SK-N-SH (cell line): ENCODE measurements at regions not wholly inside any gene's neighbourhood (a gene's known extent, or its start where the extent isn't known, plus 50 kb on each side); places are given as distances from the start of the nearest gene placed in this dataset.

Experiments
- CTCF ChIA-PET: fragments of 300-600, 350-600 bp; formaldehyde crosslinking; extraction: SDS; loops from one replicate; lab custom pipeline; 2021; lab: Yijun Ruan, JAX
- POLR2A ChIA-PET: fragments of 350-600 bp; sonication (Branson Sonifier 250); formaldehyde crosslinking; extraction: SDS; loops from one replicate; lab custom pipeline; 2020; ENCODE audit warnings: antibody characterized with exemption, inconsistent platforms; lab: Yijun Ruan, JAX
- DNase-seq: peaks from one replicate; pipeline ENCODE4 v3.0.0; 2012
- H2AFZ ChIP-seq: fragments of 200-600 bp; sonication (generic); 2 replicates; pipeline ENCODE4 v1.8.1; 2016; ENCODE audit warnings: antibody characterized with exemption, mild to moderate bottlenecking, low read depth
- H3F3A ChIP-seq: fragments of 200-600 bp; sonication (generic); replicated peaks from 2 replicates; pipeline ENCODE3; 2016; ENCODE audit warnings: antibody characterized with exemption, mild to moderate bottlenecking; ENCODE audit not compliant: insufficient read depth
- H3K27ac ChIP-seq, 2 experiments: fragments of 200-500 bp in 1 of 2; fragments of 200-600 bp in 1 of 2; sonication (Bioruptor generic) in 1 of 2; sonication (generic), shearing (Covaris generic) in 1 of 2; 2 replicates each; pipeline versions ENCODE4 v1.5.1 to v1.6.1; 2014 to 2016; ENCODE audit warnings: low read depth in 2 of 2, inconsistent platforms in 1 of 2, low read length in 1 of 2, mild to moderate bottlenecking in 1 of 2, mixed read lengths in 1 of 2
- H3K27me3 ChIP-seq: fragments of 200-600 bp; sonication (generic), shearing (Covaris generic); 2 replicates; pipeline ENCODE4 v1.6.1; 2016; ENCODE audit warnings: mixed run types; ENCODE audit not compliant: insufficient read depth
- H3K36me3 ChIP-seq, 2 experiments: fragments of 200-500 bp in 1 of 2; fragments of 200-600 bp in 1 of 2; sonication (Bioruptor generic) in 1 of 2; sonication (generic) in 1 of 2; replicated peaks in 1 of 2; 2 replicates each; pipeline versions ENCODE3 to v1.5.1; 2014 to 2016; ENCODE audit warnings: low read length in 1 of 2, mild to moderate bottlenecking in 1 of 2; ENCODE audit not compliant: insufficient read depth in 2 of 2, control insufficient read depth in 1 of 2
- H3K4me1 ChIP-seq, 2 experiments: fragments of 200-500 bp in 1 of 2; fragments of 200-600 bp in 1 of 2; sonication (Bioruptor generic) in 1 of 2; sonication (generic), shearing (Covaris generic) in 1 of 2; 2 replicates each; pipeline versions ENCODE4 v1.5.1 to v1.6.1; 2014 to 2016; ENCODE audit warnings: low read depth in 1 of 2, low read length in 1 of 2, mixed run types in 1 of 2; ENCODE audit not compliant: insufficient read depth in 2 of 2, control insufficient read depth in 1 of 2
- H3K4me2 ChIP-seq: fragments of 200-600 bp; sonication (generic), shearing (Covaris generic); 2 replicates; pipeline ENCODE4 v1.6.1; 2017; ENCODE audit warnings: mixed run types
- H3K4me3 ChIP-seq, 2 experiments: fragments of 200-500 bp in 1 of 2; fragments of 200-600 bp in 1 of 2; sonication (Bioruptor generic) in 1 of 2; sonication (generic), shearing (Covaris generic) in 1 of 2; 2 replicates each; pipeline versions ENCODE4 v1.5.1 to v1.8.1; 2014 to 2016; ENCODE audit warnings: low read depth in 2 of 2, inconsistent platforms in 1 of 2, low read length in 1 of 2, mild to moderate bottlenecking in 1 of 2, mixed read lengths in 1 of 2, moderate library complexity in 1 of 2
- H3K79me2 ChIP-seq: fragments of 200-600 bp; sonication (generic); 2 replicates; pipeline ENCODE4 v1.8.1; 2017; ENCODE audit warnings: mild to moderate bottlenecking; ENCODE audit not compliant: insufficient read depth
- H3K9ac ChIP-seq: fragments of 200-600 bp; sonication (generic); 2 replicates; pipeline ENCODE4 v1.6.1; 2017; ENCODE audit warnings: mixed run types
- H3K9me2 ChIP-seq: fragments of 200-600 bp; sonication (generic); 2 replicates; pipeline ENCODE4 v1.6.1; 2017; ENCODE audit warnings: mixed run types
- H3K9me3 ChIP-seq: fragments of 200-600 bp; sonication (generic); 2 replicates; pipeline ENCODE4 v1.6.1; 2017; ENCODE audit warnings: mixed run types, mild to moderate bottlenecking, moderate library complexity
- H4K20me1 ChIP-seq: fragments of 200-600 bp; sonication (generic); 2 replicates; pipeline ENCODE4 v1.6.1; 2017; ENCODE audit warnings: mild to moderate bottlenecking, mixed run types; ENCODE audit not compliant: insufficient read depth
- CHD2 ChIP-seq: fragments of 150-350 bp; IDR thresholded peaks from 2 replicates; pipeline ENCODE4 v1.6.1; 2018; ENCODE audit warnings: low read length; ENCODE audit not compliant: partially characterized antibody
- EZH2phosphoT487 ChIP-seq: fragments of 200-600 bp; sonication (generic); IDR thresholded peaks from 2 replicates; pipeline ENCODE4 v1.6.1; 2017; ENCODE audit warnings: low read depth, mixed run types, mild to moderate bottlenecking, antibody characterized with exemption, moderate library complexity, borderline replicate concordance
- FOSL2 ChIP-seq: IDR thresholded peaks from 2 replicates; pipeline ENCODE4 v1.4.0; 2012; ENCODE audit warnings: low read depth, mild to moderate bottlenecking, moderate library complexity, borderline replicate concordance
- GATA2 ChIP-seq: sonication (generic); formaldehyde crosslinking; IDR thresholded peaks from 2 replicates; pipeline ENCODE4 v1.5.0; 2020; ENCODE audit warnings: mild to moderate bottlenecking, missing genetic modification reagents
- MXI1 ChIP-seq: IDR thresholded peaks from 2 replicates; pipeline ENCODE4 v1.6.1; 2012; ENCODE audit warnings: mild to moderate bottlenecking, low read depth, low read length, improper control_type of control experiment
- NFIC ChIP-seq: IDR thresholded peaks from 2 replicates; pipeline ENCODE4 v1.4.0; 2012; ENCODE audit warnings: borderline replicate concordance
- NRF1 ChIP-seq: IDR thresholded peaks from 2 replicates; pipeline ENCODE4 v1.6.1; 2012; ENCODE audit warnings: low read depth, mild to moderate bottlenecking, low read length
- POLR2AphosphoS5 ChIP-seq: IDR thresholded peaks from 2 replicates; pipeline ENCODE4 v1.6.1; 2012; ENCODE audit warnings: low read depth, low read length
- RXRA ChIP-seq: IDR thresholded peaks from 2 replicates; pipeline ENCODE4 v1.4.0; 2012; ENCODE audit warnings: low read depth, mild to moderate bottlenecking, borderline replicate concordance
- SIN3A ChIP-seq: IDR thresholded peaks from 2 replicates; pipeline ENCODE4 v1.6.1; 2012; ENCODE audit warnings: low read depth, mild to moderate bottlenecking, low read length, moderate library complexity, borderline replicate concordance
- TAF1 ChIP-seq: IDR thresholded peaks from 2 replicates; pipeline ENCODE4 v1.6.1; 2012; ENCODE audit warnings: low read depth, mild to moderate bottlenecking, low read length, moderate library complexity, borderline replicate concordance
- TF ChIP-seq, protein P1 (sequence below): IDR thresholded peaks from 2 replicates; pipeline ENCODE4 v1.4.0; 2012; ENCODE audit warnings: low read depth, borderline replicate concordance
- TF ChIP-seq, protein P2 (sequence below): IDR thresholded peaks from 2 replicates; pipeline ENCODE4 v1.6.1; 2012; ENCODE audit warnings: mild to moderate bottlenecking, low read depth, low read length, moderate library complexity
- TF ChIP-seq, protein P3 (sequence below): fragments of 150-350 bp; IDR thresholded peaks from 2 replicates; pipeline ENCODE4 v1.6.1; 2017; ENCODE audit warnings: antibody characterized with exemption, low read length, low read depth, borderline replicate concordance
- TF ChIP-seq, protein P4 (sequence below): IDR thresholded peaks from 2 replicates; pipeline ENCODE4 v1.4.0; 2012; ENCODE audit warnings: low read depth, borderline replicate concordance

- Histone ChIP-seq H3K4me1 (no peaks in the 10 kb centered on the region), H3K9me3 (no peaks in the 10 kb centered on the region), H3K27me3 (no peaks in the 10 kb centered on the region), H3K27ac (no peak overlapping the region), H3F3A (no peaks in the 10 kb centered on the region), H3K4me2 (no peak overlapping the region), H3K36me3 (no peaks in the 10 kb centered on the region), H3K4me3 (no peak overlapping the region), H3K79me2 (no peaks in the 10 kb centered on the region), H3K9me2 (no peaks in the 10 kb centered on the region), H2AFZ (no peak overlapping the region), H3K9ac (no peak overlapping the region), H4K20me1 (no peaks in the 10 kb centered on the region)
- no peak for DNase-seq
- POLR2A ChIA-PET: no interaction called here
- no peak for TF ChIP-seq TAF1
- no peak for TF ChIP-seq FOSL2
- TF ChIP-seq, protein P1, sequence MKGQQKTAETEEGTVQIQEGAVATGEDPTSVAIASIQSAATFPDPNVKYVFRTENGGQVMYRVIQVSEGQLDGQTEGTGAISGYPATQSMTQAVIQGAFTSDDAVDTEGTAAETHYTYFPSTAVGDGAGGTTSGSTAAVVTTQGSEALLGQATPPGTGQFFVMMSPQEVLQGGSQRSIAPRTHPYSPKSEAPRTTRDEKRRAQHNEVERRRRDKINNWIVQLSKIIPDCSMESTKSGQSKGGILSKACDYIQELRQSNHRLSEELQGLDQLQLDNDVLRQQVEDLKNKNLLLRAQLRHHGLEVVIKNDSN: no peak
- no peak for TF ChIP-seq EZH2phosphoT487
- TF ChIP-seq, protein P2, sequence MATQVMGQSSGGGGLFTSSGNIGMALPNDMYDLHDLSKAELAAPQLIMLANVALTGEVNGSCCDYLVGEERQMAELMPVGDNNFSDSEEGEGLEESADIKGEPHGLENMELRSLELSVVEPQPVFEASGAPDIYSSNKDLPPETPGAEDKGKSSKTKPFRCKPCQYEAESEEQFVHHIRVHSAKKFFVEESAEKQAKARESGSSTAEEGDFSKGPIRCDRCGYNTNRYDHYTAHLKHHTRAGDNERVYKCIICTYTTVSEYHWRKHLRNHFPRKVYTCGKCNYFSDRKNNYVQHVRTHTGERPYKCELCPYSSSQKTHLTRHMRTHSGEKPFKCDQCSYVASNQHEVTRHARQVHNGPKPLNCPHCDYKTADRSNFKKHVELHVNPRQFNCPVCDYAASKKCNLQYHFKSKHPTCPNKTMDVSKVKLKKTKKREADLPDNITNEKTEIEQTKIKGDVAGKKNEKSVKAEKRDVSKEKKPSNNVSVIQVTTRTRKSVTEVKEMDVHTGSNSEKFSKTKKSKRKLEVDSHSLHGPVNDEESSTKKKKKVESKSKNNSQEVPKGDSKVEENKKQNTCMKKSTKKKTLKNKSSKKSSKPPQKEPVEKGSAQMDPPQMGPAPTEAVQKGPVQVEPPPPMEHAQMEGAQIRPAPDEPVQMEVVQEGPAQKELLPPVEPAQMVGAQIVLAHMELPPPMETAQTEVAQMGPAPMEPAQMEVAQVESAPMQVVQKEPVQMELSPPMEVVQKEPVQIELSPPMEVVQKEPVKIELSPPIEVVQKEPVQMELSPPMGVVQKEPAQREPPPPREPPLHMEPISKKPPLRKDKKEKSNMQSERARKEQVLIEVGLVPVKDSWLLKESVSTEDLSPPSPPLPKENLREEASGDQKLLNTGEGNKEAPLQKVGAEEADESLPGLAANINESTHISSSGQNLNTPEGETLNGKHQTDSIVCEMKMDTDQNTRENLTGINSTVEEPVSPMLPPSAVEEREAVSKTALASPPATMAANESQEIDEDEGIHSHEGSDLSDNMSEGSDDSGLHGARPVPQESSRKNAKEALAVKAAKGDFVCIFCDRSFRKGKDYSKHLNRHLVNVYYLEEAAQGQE: no peak
- TF ChIP-seq NRF1: no peak
- TF ChIP-seq, protein P3, sequence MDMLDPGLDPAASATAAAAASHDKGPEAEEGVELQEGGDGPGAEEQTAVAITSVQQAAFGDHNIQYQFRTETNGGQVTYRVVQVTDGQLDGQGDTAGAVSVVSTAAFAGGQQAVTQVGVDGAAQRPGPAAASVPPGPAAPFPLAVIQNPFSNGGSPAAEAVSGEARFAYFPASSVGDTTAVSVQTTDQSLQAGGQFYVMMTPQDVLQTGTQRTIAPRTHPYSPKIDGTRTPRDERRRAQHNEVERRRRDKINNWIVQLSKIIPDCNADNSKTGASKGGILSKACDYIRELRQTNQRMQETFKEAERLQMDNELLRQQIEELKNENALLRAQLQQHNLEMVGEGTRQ: no peak
- TF ChIP-seq, protein P4, sequence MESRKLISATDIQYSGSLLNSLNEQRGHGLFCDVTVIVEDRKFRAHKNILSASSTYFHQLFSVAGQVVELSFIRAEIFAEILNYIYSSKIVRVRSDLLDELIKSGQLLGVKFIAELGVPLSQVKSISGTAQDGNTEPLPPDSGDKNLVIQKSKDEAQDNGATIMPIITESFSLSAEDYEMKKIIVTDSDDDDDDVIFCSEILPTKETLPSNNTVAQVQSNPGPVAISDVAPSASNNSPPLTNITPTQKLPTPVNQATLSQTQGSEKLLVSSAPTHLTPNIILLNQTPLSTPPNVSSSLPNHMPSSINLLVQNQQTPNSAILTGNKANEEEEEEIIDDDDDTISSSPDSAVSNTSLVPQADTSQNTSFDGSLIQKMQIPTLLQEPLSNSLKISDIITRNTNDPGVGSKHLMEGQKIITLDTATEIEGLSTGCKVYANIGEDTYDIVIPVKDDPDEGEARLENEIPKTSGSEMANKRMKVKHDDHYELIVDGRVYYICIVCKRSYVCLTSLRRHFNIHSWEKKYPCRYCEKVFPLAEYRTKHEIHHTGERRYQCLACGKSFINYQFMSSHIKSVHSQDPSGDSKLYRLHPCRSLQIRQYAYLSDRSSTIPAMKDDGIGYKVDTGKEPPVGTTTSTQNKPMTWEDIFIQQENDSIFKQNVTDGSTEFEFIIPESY: no peak
- no peak for TF ChIP-seq RXRA
- TF ChIP-seq CHD2: no peak
- no peak for TF ChIP-seq NFIC
- no peak for TF ChIP-seq SIN3A
- no peak for TF ChIP-seq MXI1
- TF ChIP-seq POLR2AphosphoS5: no peak
- TF ChIP-seq GATA2 (CRISPR knock-in tag): no peak
- CTCF ChIA-PET: no interaction called here
Observed at GRCh38 chr1:106785176-106785575, 271.3 kb upstream of the PRMT6 start.
